ENCODE measurements at regions not wholly inside any gene's neighbourhood (a gene's known extent, or its start where the extent isn't known, plus 50 kb on each side); places are given as distances from the start of the nearest gene placed in this dataset.

DNA sequence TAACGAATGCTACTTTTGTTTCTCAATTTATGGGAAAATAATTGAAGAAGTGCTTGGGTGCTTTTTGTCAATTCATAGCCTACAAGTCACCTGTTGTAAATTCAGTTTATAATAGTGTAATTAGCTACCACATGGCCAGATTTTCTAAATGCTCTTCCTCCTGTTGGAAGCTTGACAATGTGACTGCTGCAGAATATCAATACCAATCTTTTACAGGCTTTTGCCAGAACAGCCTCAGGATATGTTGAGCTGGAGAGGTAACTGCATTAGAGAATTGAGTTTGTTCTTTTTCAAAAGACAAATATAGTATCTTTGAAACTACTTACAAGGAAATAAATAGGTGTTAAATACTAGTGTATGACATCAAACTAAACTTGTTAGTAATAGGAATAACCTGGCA is 277.8 kb downstream of the POU4F1 start:
- no peak for DNase-seq (ENCODE audit: low read depth)
- no peak overlapping the region for H3K4me3 ChIP-seq (ENCODE audit: control insufficient read depth, low read depth, low read length)
- TF ChIP-seq, protein P1, sequence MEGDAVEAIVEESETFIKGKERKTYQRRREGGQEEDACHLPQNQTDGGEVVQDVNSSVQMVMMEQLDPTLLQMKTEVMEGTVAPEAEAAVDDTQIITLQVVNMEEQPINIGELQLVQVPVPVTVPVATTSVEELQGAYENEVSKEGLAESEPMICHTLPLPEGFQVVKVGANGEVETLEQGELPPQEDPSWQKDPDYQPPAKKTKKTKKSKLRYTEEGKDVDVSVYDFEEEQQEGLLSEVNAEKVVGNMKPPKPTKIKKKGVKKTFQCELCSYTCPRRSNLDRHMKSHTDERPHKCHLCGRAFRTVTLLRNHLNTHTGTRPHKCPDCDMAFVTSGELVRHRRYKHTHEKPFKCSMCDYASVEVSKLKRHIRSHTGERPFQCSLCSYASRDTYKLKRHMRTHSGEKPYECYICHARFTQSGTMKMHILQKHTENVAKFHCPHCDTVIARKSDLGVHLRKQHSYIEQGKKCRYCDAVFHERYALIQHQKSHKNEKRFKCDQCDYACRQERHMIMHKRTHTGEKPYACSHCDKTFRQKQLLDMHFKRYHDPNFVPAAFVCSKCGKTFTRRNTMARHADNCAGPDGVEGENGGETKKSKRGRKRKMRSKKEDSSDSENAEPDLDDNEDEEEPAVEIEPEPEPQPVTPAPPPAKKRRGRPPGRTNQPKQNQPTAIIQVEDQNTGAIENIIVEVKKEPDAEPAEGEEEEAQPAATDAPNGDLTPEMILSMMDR (IDR thresholded peaks at IDR 0.05; ENCODE audit: control insufficient read depth, insufficient read depth, low read depth, low read length, missing control alignments): no peak

DNA sequence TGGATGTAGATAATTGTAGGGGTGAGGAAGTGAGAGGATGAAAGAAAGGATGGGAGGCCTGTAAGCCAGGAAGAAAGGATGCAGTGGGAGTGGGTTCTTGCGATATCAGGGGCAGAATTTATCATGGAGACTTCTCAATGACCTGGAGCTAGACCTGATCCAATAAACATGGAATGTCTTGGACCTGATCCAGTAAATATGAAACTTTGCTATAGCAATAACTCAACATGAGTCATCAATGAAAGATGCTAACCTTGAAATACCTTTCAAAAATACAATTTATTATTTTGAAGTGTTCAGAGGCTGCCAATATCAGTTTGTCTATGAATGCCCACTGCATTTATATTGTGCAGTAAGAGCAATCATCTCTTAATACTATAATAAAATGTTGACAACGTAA is 279.5 kb downstream of the POU4F1 start:
- TF ChIP-seq, protein P1 (IDR thresholded peaks at IDR 0.05; ENCODE audit: control insufficient read depth, insufficient read depth, low read depth, low read length, missing control alignments): no peak
- DNase-seq (ENCODE audit: low read depth): no peak
- no peak overlapping the region for H3K4me3 ChIP-seq (ENCODE audit: control insufficient read depth, low read depth, low read length)

DNA sequence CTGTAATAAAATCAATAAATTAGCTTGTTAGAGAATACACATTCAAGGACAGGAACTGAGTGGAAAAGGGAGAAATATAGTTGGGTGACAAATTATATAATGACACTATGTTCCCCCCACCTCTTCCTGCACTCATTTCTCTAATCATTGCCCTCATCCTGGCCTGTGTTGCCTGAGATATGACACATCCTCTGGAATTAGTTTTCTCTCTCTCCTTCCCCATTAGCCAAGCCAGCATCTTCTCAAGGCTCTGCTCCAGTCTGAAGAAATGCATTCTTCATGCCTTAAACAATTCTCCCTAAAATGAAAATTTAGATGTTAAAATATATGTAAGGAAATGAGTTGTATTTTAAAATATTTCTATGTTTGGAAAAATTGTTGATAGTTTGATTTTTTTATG is 280.3 kb downstream of the POU4F1 start:
- TF ChIP-seq, protein P1 (IDR thresholded peaks at IDR 0.05; ENCODE audit: control insufficient read depth, insufficient read depth, low read depth, low read length, missing control alignments): no peak
- no peak overlapping the region for H3K4me3 ChIP-seq (ENCODE audit: control insufficient read depth, low read depth, low read length)
- DNase-seq (ENCODE audit: low read depth): no peak

DNA sequence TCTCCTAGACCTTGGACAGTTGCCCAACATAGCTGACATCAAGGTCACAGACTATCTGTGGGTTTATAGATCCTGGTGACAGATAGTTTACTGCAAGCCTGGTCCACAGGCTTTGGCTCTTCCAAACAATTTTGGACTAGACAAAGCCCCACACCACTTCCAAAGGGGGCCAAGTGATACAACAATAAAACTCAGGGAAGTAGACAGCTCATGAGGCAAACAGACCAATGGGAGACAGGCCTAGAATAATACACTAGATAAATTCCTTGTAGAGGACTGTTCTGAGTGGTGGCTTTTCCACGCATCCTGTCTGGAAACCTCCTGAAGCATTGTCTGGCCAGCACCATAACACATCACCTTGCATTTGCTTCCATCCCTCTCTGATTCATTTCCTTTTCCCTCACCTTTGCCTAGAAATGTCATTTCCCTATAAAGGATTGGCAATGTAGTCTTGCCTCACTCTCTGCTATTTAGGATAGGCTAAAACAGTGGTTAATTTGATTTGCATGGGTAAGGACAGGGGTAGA is 284.2 kb downstream of the POU4F1 start:
- no peak overlapping the region for H3K4me3 ChIP-seq (ENCODE audit: control insufficient read depth, low read depth, low read length)
- no peak for DNase-seq (ENCODE audit: low read depth)
- TF ChIP-seq, protein P1 (IDR thresholded peaks at IDR 0.05; ENCODE audit: control insufficient read depth, insufficient read depth, low read depth, low read length, missing control alignments): no peak

DNA sequence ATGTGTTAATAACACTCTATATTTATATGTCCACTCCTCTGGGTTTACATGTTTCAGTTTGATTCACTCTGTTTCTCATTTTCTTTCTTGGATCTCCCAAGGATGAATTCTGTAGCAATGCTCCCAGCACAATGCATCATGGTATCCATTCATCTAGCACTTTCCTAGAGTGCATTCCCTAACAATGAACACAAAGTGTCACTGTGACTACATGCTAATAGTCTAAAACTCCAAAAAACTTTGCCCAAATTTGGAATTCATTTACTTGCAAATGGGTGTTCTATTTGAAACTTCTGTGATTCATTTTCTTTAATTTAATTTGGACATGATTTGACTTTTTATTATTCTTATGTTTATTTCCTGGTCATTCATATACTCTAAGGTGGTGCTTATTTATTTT is 286.3 kb downstream of the POU4F1 start:
- TF ChIP-seq, protein P1 (IDR thresholded peaks at IDR 0.05; ENCODE audit: control insufficient read depth, insufficient read depth, low read depth, low read length, missing control alignments): no peak
- DNase-seq (ENCODE audit: low read depth): no peak

DNA sequence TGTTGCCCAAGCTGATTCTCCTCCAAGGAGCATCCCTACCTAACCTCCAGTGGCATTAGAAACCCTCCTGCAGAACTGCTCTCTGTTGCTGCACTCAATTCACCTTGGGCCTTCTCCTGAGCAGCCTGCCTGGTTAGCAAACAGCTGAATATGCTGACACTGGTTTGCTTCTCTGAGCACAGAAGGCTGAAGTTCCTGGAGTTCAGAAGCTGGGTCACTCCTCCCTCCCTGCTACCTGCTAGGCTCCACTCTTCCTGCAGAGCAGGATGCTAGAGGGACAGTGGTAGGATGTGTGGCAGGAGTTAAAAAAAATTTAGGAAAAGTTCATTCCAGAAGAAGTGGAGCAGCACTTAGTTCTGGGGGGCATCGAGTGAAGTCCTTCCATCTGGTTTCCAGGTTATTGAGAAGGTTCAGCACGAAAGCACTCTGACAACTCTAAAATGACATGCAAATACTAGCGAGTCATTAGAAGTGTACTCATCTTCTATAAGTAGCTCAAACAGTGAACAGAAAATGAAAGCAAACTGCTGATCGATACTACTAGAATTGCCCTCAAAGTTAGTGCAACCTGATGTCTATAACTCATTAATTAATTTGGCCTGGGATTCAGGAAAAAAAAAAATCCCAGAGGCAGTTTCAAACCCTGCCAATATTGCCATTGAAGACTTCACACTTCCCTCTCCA is 293.7 kb downstream of the POU4F1 start:
- no peak for DNase-seq (ENCODE audit: low read depth)
- TF ChIP-seq, protein P1 (IDR thresholded peaks at IDR 0.05; ENCODE audit: control insufficient read depth, insufficient read depth, low read depth, low read length, missing control alignments): no peak
- H3K4me3 ChIP-seq (ENCODE audit: control insufficient read depth, low read depth, low read length): no peak overlapping the region

More for the DNA sequence above, 286.3 kb downstream of the POU4F1 start:
- H3K4me3 ChIP-seq (ENCODE audit: control insufficient read depth, low read depth, low read length): no peak overlapping the region
